GM19324 (cell line): ENCODE measurements at regions not wholly inside any gene's neighbourhood (a gene's known extent, or its start where the extent isn't known, plus 50 kb on each side); places are given as distances from the start of the nearest gene placed in this dataset.
"Not testable (repeated sequence)": the region's sequence is repeated elsewhere in the genome, so short reads cannot be mapped to it uniquely, and the experiment has no call there.

ENCODE experiments used
- ATAC-seq: cut with Tn5 transposase; IDR thresholded peaks from one replicate; pipeline ENCODE4 v1.9.1; 2021; ENCODE audit warnings: mild to moderate bottlenecking, moderate library complexity; ENCODE audit not compliant: unreplicated experiment, low FRiP score

- no peak for ATAC-seq
Observed at GRCh38 chr7:17396692-17397091, 98.2 kb downstream of the AHR start.

DNA sequence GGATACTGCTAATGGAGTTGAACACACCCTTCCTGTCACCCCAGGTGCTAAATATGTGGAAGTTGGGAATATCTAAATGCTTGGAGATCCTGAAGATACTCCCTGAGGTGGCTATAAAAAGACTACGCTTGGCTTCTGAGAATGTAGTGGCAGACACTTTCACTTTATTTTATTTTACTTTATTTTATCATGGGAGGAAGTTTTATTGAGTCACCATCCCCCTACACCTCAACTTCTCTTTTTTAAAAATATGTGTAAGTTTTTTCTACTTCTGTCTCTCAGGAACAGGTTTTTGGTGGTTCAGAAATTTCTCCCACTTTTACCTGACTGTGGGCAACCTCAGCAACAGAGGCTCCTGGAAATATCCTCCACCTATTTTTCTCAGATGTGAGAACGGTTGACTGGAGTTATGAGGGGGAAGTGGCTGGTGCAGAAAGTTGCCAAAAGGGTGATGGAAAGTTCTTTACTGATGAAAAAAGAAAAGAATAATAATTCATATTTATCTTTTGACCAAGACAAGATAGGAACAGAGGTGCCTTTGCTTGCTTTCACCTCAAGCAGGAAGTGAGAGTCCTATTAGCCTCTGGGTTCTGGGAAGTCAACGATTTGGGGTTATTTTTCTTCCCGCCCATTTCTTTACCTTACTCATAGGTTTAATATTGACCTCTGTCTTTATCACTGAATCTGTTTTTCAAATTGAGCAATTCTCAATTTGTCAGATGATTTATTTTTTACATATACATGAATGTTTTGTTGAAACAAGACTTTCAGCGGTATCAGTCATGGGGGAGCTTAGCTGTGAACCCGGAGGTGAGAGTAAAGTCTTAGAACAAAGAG is 103.6 kb downstream of the AHR start:
- ATAC-seq: peak; percentile 62

GRCh38 chr7:17402628-17403278 is 104.3 kb downstream of the AHR start:
- ATAC-seq: peak; percentile 66

GRCh38 chr7:17404006-17404405 is 105.6 kb downstream of the AHR start:
- ATAC-seq: no peak

GRCh38 chr7:17405786-17406185 is 107.3 kb downstream of the AHR start:
- ATAC-seq: no peak

GRCh38 chr7:17406738-17407137 is 108.3 kb downstream of the AHR start:
- ATAC-seq: no peak

DNA sequence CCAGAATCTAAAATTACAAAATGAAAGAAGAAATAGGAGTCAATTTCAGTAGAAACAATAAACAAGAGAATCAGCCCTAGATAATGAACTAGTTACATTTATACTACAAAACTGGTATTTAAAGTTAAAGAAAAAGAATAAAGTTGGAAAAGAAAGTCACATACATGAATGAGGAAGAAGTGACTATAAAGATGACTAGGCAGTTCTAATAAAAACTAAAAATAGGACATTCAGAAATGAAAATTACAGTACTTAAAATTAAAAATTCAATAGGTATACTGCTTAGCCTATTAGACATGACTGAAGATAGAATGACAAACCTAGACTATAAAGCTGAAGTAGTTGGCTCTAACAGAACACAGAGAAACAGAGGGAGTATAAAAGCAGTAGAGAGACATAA is 108.8 kb downstream of the AHR start:
- no peak for ATAC-seq

DNA sequence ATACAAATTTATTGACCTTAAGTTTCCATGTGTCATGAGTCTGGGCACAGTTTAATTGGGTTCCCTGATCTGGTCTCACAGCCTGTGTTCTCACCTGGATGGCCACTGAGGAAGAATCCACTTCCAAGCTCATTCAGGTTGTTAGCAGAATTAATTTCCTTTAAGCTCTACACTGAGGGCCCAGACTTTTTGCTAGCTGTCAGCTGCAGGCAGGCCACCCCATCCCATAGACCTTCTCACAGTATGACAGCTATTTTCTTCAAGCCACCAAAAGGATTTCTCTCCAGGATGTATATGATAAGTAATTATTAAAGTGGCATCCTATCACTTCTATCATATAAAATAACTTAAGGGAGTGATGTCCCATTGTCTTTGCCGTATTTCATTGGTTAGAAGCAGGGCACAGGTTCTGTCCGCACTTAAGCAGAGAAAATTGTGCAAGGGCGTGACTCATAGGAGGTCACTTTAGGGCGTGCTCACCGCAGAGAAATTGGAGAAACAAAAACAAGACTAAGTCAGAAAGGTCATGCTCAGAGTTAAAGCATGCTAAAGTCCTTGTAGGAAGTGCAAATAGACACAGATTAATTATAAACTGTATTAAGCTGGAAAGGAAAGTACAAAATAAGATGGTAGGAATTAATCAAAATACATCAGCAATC is 109.9 kb downstream of the AHR start:
- no peak for ATAC-seq

DNA sequence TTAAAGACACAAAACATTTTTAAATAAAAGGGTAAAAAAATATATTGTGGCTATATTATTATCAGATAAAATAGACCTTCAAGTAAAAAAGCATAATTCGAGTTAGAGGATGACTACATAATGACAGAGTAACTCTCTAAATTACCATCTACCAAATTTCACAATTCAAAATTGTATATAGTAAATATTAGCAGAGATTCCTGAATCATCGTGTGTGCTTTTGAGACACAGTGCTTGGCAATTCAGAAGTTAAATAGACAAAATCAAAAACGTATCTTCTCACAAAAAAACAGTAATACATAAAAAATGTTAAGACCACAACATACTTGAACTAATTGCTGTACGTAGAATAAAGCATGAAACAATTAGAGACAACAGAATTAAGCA is 110.4 kb downstream of the AHR start:
- ATAC-seq: no peak

- ATAC-seq: peak; percentile 71
Observed at GRCh38 chr7:17411922-17412321, 113.5 kb downstream of the AHR start.

GRCh38 chr7:17412883-17413282 is 114.4 kb downstream of the AHR start:
- ATAC-seq: no peak

GRCh38 chr7:17415955-17416354 is 117.5 kb downstream of the AHR start:
- no peak for ATAC-seq

- not testable (repeated sequence) for ATAC-seq
Observed at GRCh38 chr7:17420308-17421015, 122.0 kb downstream of the AHR start.

GRCh38 chr7:17421941-17422340 is 123.5 kb downstream of the AHR start:
- no peak for ATAC-seq

DNA sequence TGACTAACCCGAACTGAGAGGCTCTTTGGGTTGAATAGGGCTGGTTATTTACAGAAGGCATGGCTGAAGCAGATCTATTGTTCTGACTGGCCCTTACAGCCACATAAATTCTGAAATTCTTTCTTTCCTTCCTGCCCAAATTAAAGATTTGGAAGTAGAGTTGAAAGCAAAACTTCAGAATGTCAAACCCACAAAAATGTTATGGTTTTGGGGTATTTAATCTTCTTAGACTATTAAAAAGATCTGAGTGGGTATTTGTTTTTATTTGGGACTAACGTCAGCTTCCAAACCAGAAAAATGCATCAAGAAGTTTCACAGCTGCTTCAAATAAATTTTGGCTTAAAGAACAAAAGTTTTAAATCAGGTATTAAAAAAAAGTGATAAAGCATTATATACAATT is 124.5 kb downstream of the AHR start:
- no peak for ATAC-seq

DNA sequence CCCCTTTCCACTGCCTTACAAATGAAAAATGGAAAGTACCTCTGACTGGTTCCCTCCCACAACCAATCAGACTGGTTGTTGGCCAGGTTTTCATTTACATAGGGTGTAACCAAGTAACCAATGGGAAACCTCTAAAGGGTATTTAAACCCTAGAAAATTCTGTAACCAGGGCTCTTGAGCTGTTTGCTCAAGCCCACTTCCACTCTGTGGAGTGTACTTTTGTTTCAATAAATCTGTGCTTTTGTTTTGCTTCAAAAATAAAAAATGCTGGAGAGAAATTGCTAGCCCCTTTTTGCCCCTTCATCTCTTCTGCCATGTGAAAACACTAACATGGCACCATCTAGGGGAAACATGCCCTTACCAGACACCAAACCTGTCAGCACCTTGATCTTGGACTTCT is 129.5 kb downstream of the AHR start:
- ATAC-seq: no peak

- no peak for ATAC-seq
Observed at GRCh38 chr7:17429579-17429978, 131.1 kb downstream of the AHR start.

DNA sequence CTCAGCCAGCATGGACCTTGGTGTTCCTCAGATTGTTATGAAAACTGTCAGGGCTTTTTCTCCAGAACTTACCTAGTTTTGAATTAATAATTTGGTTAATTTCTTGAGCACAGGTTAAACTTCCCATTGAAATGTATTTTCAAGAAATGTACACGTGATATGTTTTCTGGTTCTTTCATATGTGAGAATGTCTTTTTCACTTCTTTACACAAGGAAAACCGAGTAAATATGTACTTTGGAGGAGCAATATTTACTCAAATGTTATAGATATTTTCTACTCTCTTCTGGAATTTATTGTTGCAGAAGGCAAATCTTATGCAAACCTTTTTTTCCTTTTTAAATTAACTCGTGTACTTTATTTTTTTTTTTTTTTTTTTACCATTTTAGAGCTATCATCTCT is 134.3 kb downstream of the AHR start:
- ATAC-seq: no peak

GRCh38 chr7:17434191-17434590 is 135.7 kb downstream of the AHR start:
- no peak for ATAC-seq

DNA sequence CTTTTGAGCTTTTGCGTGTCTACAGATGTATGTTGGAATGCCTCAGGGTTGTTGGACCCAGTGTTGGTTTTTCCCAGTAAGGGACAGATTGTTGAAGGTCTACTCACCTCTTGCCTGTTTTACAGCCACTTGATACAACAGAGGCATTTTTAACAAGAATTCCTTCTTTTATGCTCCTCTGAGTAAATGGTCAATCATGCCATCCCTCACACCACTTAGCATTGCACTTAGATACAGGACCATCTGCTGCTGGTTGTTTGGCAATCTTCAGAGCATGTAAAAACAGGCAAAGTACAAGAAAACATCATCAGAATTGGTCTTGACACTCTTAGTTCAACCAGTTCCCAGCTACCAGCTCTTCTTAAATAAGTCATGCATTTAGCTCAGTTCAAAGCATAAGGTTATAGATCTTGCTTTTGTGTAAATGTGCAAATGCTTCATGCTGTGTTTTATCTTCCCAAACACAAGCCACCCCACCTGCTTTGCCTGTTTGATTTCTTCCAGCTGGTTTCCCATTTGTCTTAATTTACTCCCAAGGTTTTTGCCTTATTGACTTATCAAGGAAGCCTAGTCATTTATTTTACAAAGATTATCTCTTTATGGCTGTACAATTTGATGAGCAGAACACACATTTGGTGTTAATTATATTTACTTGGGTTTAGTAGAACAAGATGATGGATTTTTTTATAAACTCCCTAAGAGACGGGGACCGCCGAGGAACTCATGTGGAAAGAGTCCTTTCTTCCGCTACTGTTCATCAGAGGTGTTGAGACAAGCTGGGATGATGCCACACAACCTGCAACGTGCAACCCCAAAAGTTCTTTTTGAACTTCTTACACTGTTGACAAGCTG is 136.6 kb downstream of the AHR start:
- ATAC-seq: no peak
